ENCODE measurements at regions not wholly inside any gene's neighbourhood (a gene's known extent, or its start where the extent isn't known, plus 50 kb on each side); places are given as distances from the start of the nearest gene placed in this dataset.

GRCh38 chr6:159108426-159108985 lies 60.7 kb upstream of the FNDC1 start:
- intact Hi-C loops (cut with DNase I; ENCODE audit: low total_unique reads), result loop anchor here (10.0 kb wide), 1 partner anchor 64 kb away; the partner anchor contains the start of gene TAGAP
- Histone ChIP-seq H3K27me3 (no peaks in the 10 kb centered on the region), H3K27ac (no peak overlapping the region), H3K9me3 (no peaks in the 10 kb centered on the region), H3K36me3 (no peaks in the 10 kb centered on the region), H3K4me1 (no peaks in the 10 kb centered on the region), H3K4me3 (no peak overlapping the region)
- no peak for TF ChIP-seq POLR2A (IDR thresholded peaks at IDR 0.05)
- no peak for TF ChIP-seq CTCF (IDR thresholded peaks at IDR 0.05)
- no peak for DNase-seq

- no peak overlapping the region for H3K4me3 ChIP-seq
- no peak overlapping the region for H3K27ac ChIP-seq
- no peaks in the 10 kb centered on the region for H3K36me3 ChIP-seq
- no peaks in the 10 kb centered on the region for H3K9me3 ChIP-seq
- intact Hi-C loops (cut with DNase I; ENCODE audit: low total_unique reads), result loop anchor here (10.0 kb wide), 1 partner anchor 63 kb away; the partner anchor contains the start of gene TAGAP
- no peak for TF ChIP-seq CTCF (IDR thresholded peaks at IDR 0.05)
- no peak for TF ChIP-seq POLR2A (IDR thresholded peaks at IDR 0.05)
- H3K27me3 ChIP-seq, result no peaks in the 10 kb centered on the region
- no peak for DNase-seq
- H3K4me1 ChIP-seq, result no peaks in the 10 kb centered on the region
Observed at GRCh38 chr6:159107451-159108260, 61.5 kb upstream of the FNDC1 start.

- H3K27ac ChIP-seq, result no peak overlapping the region
Observed at GRCh38 chr6:159106627-159107241, 61.9 kb upstream of the TAGAP start.

GRCh38 chr6:159105716-159106115 lies 60.9 kb upstream of the TAGAP start:
- Histone ChIP-seq H3K4me3 (no peak overlapping the region), H3K27ac (no peak overlapping the region), H3K36me3 (no peaks in the 10 kb centered on the region), H3K27me3 (no peaks in the 10 kb centered on the region), H3K4me1 (no peaks in the 10 kb centered on the region), H3K9me3 (no peaks in the 10 kb centered on the region)
- DNase-seq, result no peak
- TF ChIP-seq POLR2A (IDR thresholded peaks at IDR 0.05), result no peak
- TF ChIP-seq CTCF (IDR thresholded peaks at IDR 0.05), result no peak
- intact Hi-C loops (cut with DNase I; ENCODE audit: low total_unique reads), result loop anchor here (10.0 kb wide), 1 partner anchor 61 kb away; the partner anchor contains the start of gene TAGAP

More at GRCh38 chr6:159106627-159107241, 61.9 kb upstream of the TAGAP start:
- TF ChIP-seq POLR2A (IDR thresholded peaks at IDR 0.05), result no peak
- no peak for TF ChIP-seq CTCF (IDR thresholded peaks at IDR 0.05)
- no peaks in the 10 kb centered on the region for H3K9me3 ChIP-seq
- H3K27me3 ChIP-seq, result no peaks in the 10 kb centered on the region
- no peak overlapping the region for H3K4me3 ChIP-seq
- DNase-seq, result peak; percentile 49 to 52
- no peaks in the 10 kb centered on the region for H3K36me3 ChIP-seq
- no peaks in the 10 kb centered on the region for H3K4me1 ChIP-seq
- intact Hi-C loops (cut with DNase I; ENCODE audit: low total_unique reads), result loop anchor here (10.0 kb wide), 1 partner anchor 62 kb away; the partner anchor contains the start of gene TAGAP

- DNase-seq, result no peak
- intact Hi-C loops (cut with DNase I; ENCODE audit: low total_unique reads), result loop anchor here (10.0 kb wide), 1 partner anchor 60 kb away; the partner anchor contains the start of gene TAGAP
- Histone ChIP-seq H3K36me3 (no peaks in the 10 kb centered on the region), H3K9me3 (no peaks in the 10 kb centered on the region), H3K4me3 (no peak overlapping the region), H3K27ac (no peak overlapping the region), H3K27me3 (no peaks in the 10 kb centered on the region), H3K4me1 (no peaks in the 10 kb centered on the region)
- TF ChIP-seq CTCF (IDR thresholded peaks at IDR 0.05), result no peak
- no peak for TF ChIP-seq POLR2A (IDR thresholded peaks at IDR 0.05)
Observed at GRCh38 chr6:159104931-159105330, 60.1 kb upstream of the TAGAP start.
